ENCODE measurements at regions not wholly inside any gene's neighbourhood (a gene's known extent, or its start where the extent isn't known, plus 50 kb on each side); places are given as distances from the start of the nearest gene placed in this dataset.
"Not testable (repeated sequence)": the region's sequence is repeated elsewhere in the genome, so short reads cannot be mapped to it uniquely, and the experiment has no call there.

DNA sequence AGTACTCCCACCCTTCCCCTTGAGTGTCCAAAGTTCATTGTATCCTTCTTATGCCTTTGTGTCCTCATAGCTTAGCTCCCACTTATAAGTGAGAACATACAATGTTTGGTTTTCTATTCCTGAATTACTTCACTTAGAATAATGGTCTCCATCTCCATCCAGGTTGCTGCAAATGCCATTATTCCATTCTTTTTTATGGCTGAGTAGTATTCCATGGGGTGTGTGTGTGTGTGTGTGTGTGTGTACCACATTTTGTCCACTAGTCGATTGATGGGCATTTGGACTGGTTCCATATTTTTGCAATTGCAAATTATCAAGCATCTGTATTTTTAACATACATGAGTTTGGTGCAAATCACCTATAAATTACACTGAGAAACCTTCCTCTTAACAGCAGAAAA is 166.0 kb downstream of the FGF1 start:
- not testable (repeated sequence) for H3K27ac Mint-ChIP-seq, H3K9me3 Mint-ChIP-seq

DNA sequence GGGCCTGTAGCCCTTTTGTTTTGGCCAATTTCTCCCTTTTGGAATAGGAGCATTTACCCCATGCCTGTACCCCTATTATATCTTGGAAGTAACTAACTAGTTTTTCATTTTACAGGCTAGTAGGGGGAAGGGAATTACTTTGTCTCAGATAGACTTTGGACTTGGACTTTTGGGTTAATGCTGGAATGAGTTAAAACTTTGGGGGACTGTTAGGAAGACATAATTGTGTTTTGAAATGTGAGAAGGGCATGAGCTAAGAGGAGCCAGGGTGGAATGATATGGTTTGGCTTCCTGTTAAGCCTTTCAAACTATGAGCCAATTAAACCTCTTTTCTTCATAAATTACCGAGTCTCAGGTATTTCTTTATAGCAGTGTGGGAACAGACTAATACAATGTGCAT is 168.1 kb downstream of the FGF1 start:
- no peaks in the 10 kb centered on the region for H3K4me1 Mint-ChIP-seq (ENCODE audit: low read depth in 2 of 2)
- H3K27ac Mint-ChIP-seq, result no peak overlapping the region
- peaks cover 7% of the 10 kb centered on the region for H3K36me3 Mint-ChIP-seq
- ATAC-seq, result no peak
- no peak for DNase-seq (ENCODE audit: low spot score)
- H3K4me3 Mint-ChIP-seq, result no peak overlapping the region
- H3K9me3 Mint-ChIP-seq, result peaks cover 9% of the 10 kb centered on the region
- no peaks in the 10 kb centered on the region for H3K27me3 Mint-ChIP-seq

More for the DNA sequence above, 166.0 kb downstream of the FGF1 start:
- H3K27me3 Mint-ChIP-seq; H3K4me1 Mint-ChIP-seq (ENCODE audit: low read depth in 2 of 2); H3K4me3 Mint-ChIP-seq; H3K36me3 Mint-ChIP-seq; DNase-seq (ENCODE audit: low spot score); ATAC-seq: not testable (repeated sequence)

DNA sequence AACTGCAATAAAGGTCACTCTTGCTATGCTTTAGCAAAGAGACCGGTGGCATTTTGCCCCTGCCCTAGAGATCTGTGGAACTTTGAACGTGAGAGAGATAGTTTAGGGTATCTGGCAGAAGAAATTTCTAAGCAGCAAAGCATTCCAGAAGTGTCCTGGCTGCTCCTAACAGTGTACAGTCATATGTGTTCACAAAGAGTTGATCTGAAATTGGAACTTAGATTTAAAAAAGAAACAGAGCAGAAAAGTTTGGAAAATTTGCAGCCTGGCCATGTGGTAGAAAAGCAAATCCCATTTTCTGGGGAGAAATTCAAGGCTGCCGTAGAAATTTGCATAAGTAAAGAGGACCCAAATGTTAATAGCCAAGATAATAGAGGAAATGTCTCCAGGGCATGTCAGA is 169.2 kb downstream of the FGF1 start:
- Mint-ChIP-seq H3K4me1 (ENCODE audit: low read depth in 2 of 2) (no peaks in the 10 kb centered on the region), H3K36me3 (peaks cover 7% of the 10 kb centered on the region), H3K27me3 (peaks cover 0 to 2% of the 10 kb centered on the region in 2 donors), H3K27ac (no peak overlapping the region), H3K4me3 (no peak overlapping the region), H3K9me3 (peaks cover 9% of the 10 kb centered on the region)
- no peak for DNase-seq (ENCODE audit: low spot score)
- ATAC-seq, result no peak

DNA sequence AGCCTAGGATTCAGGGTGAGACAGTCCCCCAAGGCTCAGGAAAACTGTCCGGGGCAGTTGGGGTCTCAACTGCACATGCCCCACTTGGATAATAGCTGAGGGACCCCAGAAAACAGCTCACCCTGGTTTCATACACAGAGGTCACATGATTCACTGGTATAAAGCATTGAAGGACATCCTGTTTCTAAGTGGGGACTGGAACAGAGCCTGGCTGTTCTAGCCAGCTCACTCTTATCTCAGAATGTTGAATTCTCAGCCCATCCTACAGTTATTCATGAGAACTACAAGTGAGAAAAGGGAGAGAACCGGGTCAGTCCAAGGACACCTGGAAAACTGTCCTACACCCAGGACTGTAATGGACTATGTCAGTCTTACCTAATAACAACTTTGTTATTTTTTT is 170.9 kb downstream of the FGF1 start:
- no peak overlapping the region for H3K4me3 Mint-ChIP-seq
- H3K4me1 Mint-ChIP-seq (ENCODE audit: low read depth in 2 of 2), result no peaks in the 10 kb centered on the region
- peaks cover 7% of the 10 kb centered on the region for H3K36me3 Mint-ChIP-seq
- H3K9me3 Mint-ChIP-seq, result peaks cover 9% of the 10 kb centered on the region
- H3K27me3 Mint-ChIP-seq, result peaks cover 0 to 2% of the 10 kb centered on the region in 2 donors
- no peak for DNase-seq (ENCODE audit: low spot score)
- ATAC-seq, result no peak
- no peak overlapping the region for H3K27ac Mint-ChIP-seq

DNA sequence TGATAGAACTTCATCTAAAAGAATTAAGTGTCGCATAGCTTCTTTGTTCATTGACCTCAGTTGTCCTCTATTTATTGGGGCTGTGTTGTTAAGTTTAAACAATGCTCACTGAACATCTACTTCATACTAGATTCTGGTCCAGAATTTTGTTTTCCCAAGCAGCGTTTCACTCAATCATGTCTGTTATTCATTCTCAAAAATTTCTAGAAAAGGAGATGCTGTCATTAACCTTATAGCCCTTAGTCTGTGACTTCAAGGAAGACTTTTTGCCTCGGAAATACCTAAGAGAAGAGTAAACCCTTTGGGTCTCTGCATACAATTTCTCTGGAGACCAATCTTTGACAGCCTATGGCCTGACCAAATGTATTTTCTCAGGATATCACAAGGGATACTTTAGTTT is 171.7 kb downstream of the FGF1 start:
- no peak for ATAC-seq
- Mint-ChIP-seq H3K9me3 (peaks cover 9% of the 10 kb centered on the region), H3K27ac (no peak overlapping the region), H3K27me3 (peaks cover 2% of the 10 kb centered on the region in 2 donors), H3K4me1 (ENCODE audit: low read depth in 2 of 2) (no peaks in the 10 kb centered on the region), H3K4me3 (no peak overlapping the region), H3K36me3 (peaks cover 7% of the 10 kb centered on the region)
- no peak for DNase-seq (ENCODE audit: low spot score)

DNA sequence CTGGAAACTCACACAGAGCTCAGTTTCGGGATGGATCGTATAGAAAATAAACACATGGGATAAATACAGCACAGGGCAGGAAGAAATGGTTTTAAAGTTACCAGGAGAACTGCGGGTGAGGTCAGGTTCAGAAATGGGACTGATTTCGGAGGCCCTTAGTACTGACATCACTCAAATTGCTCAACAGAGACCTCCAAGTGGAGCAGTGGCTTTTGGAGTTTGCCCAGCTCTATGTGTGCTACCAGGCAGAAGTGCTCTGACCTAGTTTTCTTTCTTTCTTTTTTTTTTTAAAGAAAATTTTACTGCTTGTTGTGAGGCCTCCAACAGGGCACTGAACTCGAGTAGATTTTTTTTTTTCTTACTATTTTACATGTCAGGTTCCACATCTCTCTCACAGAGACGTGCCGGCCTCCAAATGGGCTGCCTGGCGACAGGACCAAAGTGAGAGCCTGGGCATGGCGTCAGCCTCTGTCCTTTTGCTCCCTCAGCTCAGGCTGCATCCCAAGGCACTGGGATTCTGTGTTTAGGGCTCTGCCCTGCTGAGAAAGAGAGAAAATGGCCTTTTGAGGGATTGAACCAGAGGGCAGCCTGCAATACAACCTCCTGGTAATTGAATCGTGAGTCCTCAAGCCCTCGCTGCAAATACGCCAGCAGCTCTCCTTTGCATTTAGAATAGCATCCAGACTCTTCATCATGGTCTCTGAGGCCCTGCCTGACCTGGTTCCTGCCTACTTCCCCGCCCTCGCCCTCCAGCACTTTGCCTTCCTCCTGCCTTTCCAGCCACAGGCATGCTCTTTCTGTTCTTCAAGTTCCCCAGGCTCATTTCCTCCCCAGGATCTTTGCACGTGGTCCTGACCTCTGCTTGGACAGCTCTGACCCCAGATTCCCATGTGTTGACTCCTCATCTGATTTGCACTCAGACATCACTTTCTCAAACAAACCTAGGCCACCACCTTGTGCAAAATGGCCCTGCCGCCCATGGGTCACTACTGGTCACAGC is 173.5 kb downstream of the FGF1 start:
- Mint-ChIP-seq H3K4me3 (no peak overlapping the region), H3K27me3 (peaks cover 7 to 16% of the 10 kb centered on the region in 2 donors), H3K4me1 (ENCODE audit: low read depth in 2 of 2) (no peaks in the 10 kb centered on the region), H3K27ac (no peak overlapping the region), H3K36me3 (peaks cover 7% of the 10 kb centered on the region), H3K9me3 (peaks cover 9% of the 10 kb centered on the region)
- DNase-seq (ENCODE audit: low spot score), result no peak
- no peak for ATAC-seq

DNA sequence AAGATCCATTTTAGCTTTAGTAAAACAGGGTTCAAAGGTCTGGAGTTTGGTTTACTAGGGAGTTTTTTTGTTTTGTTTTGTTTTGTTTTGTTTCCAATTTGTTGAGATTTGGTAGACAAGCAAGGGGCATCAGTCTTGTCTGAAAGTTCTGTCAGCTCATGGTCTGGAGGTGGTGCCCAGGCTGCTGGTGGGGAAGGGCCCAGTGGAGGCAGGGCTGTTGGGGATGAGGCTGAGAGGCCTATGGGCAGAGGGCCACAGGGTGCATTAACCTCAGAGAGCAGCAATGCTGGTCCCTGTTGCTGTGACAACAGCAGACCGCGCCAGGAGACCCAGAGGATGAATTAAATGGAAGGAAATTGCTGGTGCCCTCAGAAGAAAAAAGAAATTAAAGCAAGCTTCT is 174.5 kb downstream of the FGF1 start:
- ATAC-seq (no peak), DNase-seq (ENCODE audit: low spot score) (no peak)
- H3K27ac Mint-ChIP-seq, result no peak overlapping the region
- no peak overlapping the region for H3K4me3 Mint-ChIP-seq
- no peaks in the 10 kb centered on the region for H3K4me1 Mint-ChIP-seq (ENCODE audit: low read depth in 2 of 2)
- H3K9me3 Mint-ChIP-seq, result peaks cover 3% of the 10 kb centered on the region
- peaks cover under 1% of the 10 kb centered on the region for H3K36me3 Mint-ChIP-seq
- peaks cover 9 to 22% of the 10 kb centered on the region in 2 donors for H3K27me3 Mint-ChIP-seq

DNA sequence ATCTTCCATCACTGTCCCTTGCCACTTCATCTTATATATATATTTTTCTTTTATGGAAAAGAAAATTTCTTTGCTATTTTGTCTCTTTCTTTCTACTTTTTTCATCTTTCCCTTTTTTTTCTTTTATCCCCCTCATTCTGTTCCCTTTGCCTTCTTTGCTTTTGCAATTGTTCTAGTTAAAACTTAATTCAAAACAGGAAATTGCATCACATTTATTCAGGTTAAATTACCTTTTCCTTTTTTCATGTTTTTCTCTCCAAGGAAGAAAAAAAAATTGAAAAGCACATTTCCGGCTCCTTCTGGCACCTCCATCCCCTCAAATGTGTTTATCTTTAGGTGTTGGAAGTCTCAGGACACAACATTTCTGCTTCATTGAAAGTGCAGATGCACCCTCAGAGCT is 176.9 kb downstream of the FGF1 start:
- H3K36me3 Mint-ChIP-seq, result no peaks in the 10 kb centered on the region
- no peak overlapping the region for H3K27ac Mint-ChIP-seq
- no peaks in the 10 kb centered on the region for H3K4me1 Mint-ChIP-seq (ENCODE audit: low read depth in 2 of 2)

DNA sequence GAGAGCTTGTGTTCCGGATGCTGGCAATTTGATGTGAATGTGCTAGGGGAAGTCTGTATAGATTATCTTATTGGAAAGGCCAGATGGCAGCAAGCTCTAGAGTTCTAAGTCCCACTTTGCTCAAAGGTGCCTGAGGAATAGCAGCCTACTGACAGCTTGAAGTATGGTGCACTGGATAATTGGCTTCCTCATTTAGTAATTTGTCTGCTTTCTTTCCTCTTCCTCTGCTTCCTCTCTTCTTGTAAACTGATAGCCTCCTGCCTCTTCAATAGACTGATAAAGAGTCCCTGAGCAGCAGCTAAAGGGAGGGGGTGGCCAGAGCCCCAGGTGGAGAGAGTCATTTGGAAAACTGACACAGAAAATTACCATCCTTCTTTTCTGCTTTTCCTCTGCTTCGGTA is 177.3 kb downstream of the FGF1 start:
- ATAC-seq, result no peak
- no peak for DNase-seq (ENCODE audit: low spot score)
- Mint-ChIP-seq H3K27me3 (peaks cover 9 to 22% of the 10 kb centered on the region in 2 donors), H3K27ac (no peak overlapping the region), H3K4me3 (no peak overlapping the region), H3K9me3 (no peaks in the 10 kb centered on the region), H3K36me3 (no peaks in the 10 kb centered on the region), H3K4me1 (ENCODE audit: low read depth in 2 of 2) (no peaks in the 10 kb centered on the region)

More for the DNA sequence above, 176.9 kb downstream of the FGF1 start:
- H3K9me3 Mint-ChIP-seq, result no peaks in the 10 kb centered on the region
- H3K27me3 Mint-ChIP-seq, result peaks cover 9 to 22% of the 10 kb centered on the region in 2 donors
- no peak for ATAC-seq
- DNase-seq (ENCODE audit: low spot score), result no peak
- no peak overlapping the region for H3K4me3 Mint-ChIP-seq

DNA sequence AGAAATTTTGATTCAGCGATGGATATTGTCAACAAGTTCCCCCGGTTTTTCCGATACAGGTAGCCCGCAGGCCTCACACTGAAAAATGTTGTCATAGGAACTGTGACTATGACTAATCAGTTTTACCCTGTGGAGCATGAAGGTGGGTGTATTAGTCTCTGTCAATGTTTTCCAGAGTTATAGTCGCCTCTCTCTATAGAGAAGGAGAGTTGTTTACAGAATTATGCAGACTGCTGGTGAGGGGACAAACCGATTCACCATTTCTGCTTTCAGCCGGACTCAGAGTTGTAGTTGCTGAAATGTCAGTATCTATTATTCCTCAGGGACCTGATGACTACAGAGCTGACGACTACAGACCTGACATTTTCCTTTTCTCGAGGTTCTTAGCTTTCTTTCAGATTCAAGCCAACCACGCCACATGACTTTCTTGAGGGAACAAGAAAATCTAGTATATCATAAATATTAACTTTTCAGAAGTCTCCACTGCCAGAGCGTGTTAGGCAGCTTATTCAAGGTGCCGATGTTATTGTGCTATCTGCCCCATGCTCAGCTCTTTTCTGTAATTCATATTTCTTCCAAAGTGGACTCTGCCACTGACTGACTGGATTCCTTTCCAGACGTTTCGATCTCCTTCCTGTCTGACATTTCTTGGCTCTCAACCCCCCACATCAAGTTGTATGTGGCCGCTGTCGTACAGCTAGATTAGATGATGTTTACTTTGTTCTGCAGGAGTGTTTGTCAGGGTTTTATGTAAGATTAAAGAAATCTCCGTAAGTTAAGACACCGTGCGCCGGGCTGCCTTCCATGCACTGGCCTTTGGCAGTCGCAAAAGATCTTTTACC is 178.1 kb downstream of the FGF1 start:
- DNase-seq (ENCODE audit: low spot score), result no peak
- H3K27me3 Mint-ChIP-seq, result peaks cover 9 to 22% of the 10 kb centered on the region in 2 donors
- no peak overlapping the region for H3K4me3 Mint-ChIP-seq
- no peaks in the 10 kb centered on the region for H3K9me3 Mint-ChIP-seq
- no peaks in the 10 kb centered on the region for H3K4me1 Mint-ChIP-seq (ENCODE audit: low read depth in 2 of 2)
- H3K36me3 Mint-ChIP-seq, result no peaks in the 10 kb centered on the region
- H3K27ac Mint-ChIP-seq, result no peak overlapping the region
- ATAC-seq, result no peak

DNA sequence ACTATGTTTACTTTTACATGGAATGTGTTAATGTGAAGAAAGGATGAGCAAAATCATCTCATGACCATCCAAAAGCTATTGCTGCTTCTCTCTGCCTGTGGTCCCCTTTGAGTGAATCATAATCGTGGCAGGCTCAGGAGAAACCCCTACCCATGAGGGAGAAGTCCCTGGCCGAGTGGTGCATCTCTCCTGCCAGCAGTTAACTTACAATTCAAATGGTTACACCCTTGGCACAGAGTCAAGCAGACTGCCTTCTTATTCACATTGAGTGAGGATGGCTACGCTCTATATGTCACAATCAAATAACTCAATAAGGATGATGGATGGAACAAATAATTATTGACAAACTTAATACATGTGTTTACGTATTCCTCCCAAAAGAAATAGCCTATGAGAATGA is 179.1 kb downstream of the FGF1 start:
- no peaks in the 10 kb centered on the region for H3K36me3 Mint-ChIP-seq
- H3K27me3 Mint-ChIP-seq, result peaks cover 7 to 22% of the 10 kb centered on the region in 2 donors
- H3K4me1 Mint-ChIP-seq (ENCODE audit: low read depth in 2 of 2), result no peaks in the 10 kb centered on the region
- no peak for DNase-seq (ENCODE audit: low spot score)
- no peaks in the 10 kb centered on the region for H3K9me3 Mint-ChIP-seq
- H3K4me3 Mint-ChIP-seq, result no peak overlapping the region
- no peak for ATAC-seq
- H3K27ac Mint-ChIP-seq, result no peak overlapping the region

DNA sequence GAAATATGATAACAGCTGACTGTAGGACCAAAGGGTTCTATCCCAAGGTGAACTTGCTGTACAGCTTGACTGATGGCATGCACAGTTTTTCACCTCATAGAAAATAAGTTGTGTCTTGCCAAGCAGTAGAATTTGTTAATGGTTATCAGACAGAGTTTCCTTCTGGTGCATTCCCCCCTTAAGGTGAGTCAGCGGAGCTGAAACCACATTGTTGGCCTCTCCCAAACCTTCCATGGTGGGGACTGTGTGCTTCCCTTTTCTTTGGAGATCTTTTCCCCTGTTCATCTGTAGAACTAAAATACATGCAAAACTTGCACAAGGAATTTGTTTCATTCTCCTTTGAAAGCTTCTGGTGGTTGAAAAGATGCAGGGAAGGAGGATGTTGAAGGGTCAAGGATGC is 179.8 kb downstream of the FGF1 start:
- Mint-ChIP-seq H3K9me3 (no peaks in the 10 kb centered on the region), H3K27ac (no peak overlapping the region), H3K4me3 (no peak overlapping the region), H3K4me1 (ENCODE audit: low read depth in 2 of 2) (no peaks in the 10 kb centered on the region), H3K27me3 (peaks cover 7 to 22% of the 10 kb centered on the region in 2 donors), H3K36me3 (no peaks in the 10 kb centered on the region)
- no peak for ATAC-seq
- no peak for DNase-seq (ENCODE audit: low spot score)

DNA sequence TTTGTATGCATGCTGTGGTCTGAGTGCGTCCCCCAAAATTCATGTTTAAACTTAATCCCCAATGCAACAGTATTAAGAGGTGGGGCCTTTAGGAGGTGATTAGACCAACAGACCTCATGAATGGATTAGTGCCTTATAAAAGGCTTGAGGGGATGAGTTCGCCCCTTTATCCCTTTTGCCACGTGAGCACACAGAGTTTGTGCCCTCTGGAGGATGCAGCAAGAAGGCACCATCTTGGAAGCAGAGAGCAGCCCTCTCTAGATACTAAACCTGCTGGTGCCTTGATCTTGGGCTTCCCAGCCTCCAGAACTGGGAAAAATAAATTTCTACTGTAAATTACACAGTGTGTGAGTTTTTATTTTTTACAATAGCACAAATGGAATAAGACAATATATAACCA is 177.1 kb upstream of the SPRY4 start:
- H3K27me3 Mint-ChIP-seq, result peaks cover 0 to 1% of the 10 kb centered on the region in 2 donors
- H3K4me1 Mint-ChIP-seq (ENCODE audit: low read depth in 2 of 2), result no peaks in the 10 kb centered on the region
- H3K4me3 Mint-ChIP-seq, result no peak overlapping the region
- H3K36me3 Mint-ChIP-seq, result no peaks in the 10 kb centered on the region
- no peak for DNase-seq (ENCODE audit: low spot score)
- no peak for ATAC-seq
- H3K9me3 Mint-ChIP-seq, result no peaks in the 10 kb centered on the region
- no peak overlapping the region for H3K27ac Mint-ChIP-seq

All from natural killer cell treated with Interleukin-12 subunit alpha and Interleukin-12 subunit beta and Interleukin-15 and Interleukin-18, amount 100 ng/mL, for 72 hours (primary cell).